CD4-positive, alpha-beta T cell treated with Interleukin-6 for 4 hours (primary cell): ENCODE measurements at regions not wholly inside any gene's neighbourhood (a gene's known extent, or its start where the extent isn't known, plus 50 kb on each side); places are given as distances from the start of the nearest gene placed in this dataset.
"Not testable (repeated sequence)": the region's sequence is repeated elsewhere in the genome, so short reads cannot be mapped to it uniquely, and the experiment has no call there.

ENCODE experiments used
- DNase-seq: peaks from one replicate; pipeline ENCODE4 v3.0.0-alpha.2; 2020; ENCODE audit warnings: mixed read lengths

DNA sequence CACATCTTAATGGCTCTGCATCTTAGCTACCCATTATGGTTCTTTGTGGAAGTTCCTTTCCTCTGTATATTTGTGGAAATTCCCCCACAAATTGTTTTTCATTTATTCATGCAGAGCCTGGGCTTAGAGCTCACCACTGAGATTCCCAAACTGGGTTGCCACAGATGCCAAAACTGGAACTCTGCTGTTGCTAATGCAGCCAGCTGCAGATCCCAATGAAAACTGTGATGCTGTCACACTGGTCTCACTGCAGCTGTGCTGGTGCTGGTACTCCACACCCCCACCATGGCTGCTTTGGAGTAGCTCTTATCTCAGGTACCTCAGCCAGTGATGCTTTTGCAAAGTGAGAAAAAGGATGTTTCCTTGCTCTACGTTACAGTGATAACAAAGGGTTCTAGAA, 87.7 kb downstream of the DCK start:
- no peak for DNase-seq

DNA sequence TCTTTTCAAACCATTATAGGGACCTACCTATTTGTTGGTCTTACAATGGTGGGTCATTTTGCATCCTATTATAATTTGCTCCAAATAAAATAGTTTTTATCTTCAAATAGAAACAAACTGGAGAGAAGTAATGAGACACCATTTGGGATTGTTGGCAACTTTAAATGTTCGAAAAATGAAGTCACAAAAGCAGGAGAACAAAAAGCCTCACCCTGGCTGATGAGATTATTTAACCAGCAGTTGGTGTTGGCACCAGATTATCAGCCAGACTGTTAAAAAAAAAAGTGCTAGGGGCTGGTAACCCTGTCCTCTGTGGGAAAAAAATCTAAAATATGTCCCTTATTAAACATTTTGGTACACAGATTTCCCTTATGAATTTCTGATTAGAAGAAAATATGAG, 100.3 kb downstream of the DCK start:
- no peak for DNase-seq

DNA sequence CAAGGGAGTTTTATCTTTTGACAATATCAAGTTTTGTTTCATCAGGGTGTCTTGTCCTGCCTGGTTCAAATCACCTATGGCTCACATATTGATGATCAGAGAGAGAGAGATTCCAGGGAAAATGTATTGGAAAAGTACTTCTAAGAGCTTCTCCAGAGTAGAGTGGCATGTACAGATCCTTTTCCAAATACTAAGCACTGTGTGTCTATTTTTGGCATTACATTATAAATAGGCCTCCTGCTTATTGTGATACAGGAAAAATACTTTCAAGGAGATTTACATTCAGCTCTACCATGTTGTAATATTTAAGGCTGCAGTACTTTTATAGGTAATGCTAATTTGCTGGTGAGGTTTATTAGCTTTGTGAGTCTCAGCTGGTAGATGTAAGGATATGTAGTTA, 100.8 kb downstream of the DCK start:
- no peak for DNase-seq

DNA sequence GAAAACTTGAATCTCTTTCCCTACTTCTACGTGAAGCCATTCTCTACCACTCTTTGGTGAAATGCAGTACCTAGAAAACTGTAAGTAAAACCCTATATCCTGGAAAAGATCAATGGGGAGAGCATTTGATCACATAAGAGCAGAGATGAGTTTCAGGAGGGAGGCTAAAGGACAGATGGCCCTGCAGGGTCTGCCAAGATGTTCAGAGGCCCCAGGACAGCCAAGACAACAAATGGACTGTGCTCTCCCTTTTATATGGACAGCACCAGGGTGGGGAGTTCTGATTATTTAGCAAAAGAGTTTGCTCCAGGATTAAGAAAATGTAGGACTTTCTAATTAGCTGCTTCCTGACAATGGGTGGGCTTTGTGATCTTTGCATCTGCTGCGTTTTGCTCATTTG, 101.7 kb downstream of the DCK start:
- no peak for DNase-seq

- DNase-seq: no peak
Measured at GRCh38 chr4:71095545-71095944, 102.1 kb downstream of the DCK start.

GRCh38 chr4:71107726-71108125, 114.3 kb downstream of the DCK start:
- DNase-seq: no peak

- no peak for DNase-seq
Measured at GRCh38 chr4:71110499-71110898, 117.0 kb downstream of the DCK start.

DNA sequence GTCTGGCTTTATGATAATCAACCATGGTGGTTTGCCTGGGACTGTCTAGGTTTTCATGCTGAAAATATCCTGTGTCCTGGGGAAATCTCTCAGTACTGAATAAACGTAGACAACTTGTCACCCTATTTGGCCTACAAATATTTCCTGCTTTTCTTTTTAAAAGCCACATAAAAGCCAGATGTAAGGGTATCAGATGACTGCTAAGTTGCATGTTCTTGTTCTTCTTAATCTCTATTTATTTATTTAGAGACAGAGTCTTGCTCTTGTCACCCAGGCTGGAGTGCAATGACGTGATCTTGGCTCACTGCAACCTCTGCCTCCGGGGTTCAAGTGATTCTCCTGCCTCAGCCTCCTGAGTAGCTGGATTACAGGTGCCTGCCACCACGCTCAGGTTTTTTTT, 117.7 kb downstream of the DCK start:
- DNase-seq: not testable (repeated sequence)

DNA sequence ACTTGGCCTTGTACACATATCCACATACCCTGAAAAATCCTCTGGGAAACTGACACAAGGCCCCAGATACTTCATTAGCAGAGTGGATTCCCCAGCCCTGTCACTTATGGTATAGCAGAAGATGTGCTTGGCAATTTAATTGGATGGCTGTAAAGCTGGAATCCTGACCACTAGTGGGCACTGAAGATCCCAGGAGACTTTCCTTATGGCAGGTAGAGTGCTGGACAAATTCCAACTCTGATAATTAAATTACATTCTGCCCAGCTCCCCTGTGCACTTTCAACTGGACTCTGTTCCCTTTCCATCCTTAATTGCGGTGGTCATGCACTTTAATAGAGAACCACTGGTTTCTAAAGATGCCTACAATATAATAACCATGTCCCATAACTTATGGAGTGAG, 119.8 kb downstream of the DCK start:
- no peak for DNase-seq

DNA sequence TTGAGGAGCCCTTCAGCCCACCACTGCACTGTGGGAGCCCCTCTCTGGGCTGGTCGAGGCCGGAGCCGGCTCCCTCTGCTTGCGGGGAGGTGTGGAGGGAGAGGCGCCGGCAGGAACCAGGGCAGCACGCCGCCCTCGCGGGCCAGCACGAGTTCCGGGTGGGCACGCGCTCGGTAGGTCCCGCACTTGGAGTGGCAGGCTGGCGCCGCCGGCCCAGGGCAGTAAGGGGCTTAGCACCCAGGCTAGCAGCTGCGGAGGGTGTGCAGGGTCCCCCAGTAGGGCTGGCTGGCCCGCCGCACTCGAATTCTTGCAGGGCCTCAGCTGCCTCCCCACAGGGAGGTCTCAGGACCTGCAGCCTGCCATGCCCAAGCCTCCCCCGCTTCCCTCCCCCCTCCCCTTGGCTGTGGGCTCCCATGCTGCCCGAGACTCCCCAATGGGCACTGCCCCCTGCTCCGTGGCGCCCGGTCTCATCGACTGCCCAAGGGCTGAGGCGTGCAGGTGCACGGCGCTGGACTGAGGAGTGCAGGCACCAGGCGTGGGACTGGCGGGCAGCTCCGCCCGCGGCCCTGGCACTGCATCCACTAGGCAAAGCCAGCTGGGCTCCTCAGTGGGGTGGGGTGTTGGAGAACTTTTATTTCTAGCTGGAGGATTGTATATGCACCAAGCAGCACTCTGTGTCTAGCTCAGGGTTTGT, 127.5 kb downstream of the DCK start:
- DNase-seq: no peak

DNA sequence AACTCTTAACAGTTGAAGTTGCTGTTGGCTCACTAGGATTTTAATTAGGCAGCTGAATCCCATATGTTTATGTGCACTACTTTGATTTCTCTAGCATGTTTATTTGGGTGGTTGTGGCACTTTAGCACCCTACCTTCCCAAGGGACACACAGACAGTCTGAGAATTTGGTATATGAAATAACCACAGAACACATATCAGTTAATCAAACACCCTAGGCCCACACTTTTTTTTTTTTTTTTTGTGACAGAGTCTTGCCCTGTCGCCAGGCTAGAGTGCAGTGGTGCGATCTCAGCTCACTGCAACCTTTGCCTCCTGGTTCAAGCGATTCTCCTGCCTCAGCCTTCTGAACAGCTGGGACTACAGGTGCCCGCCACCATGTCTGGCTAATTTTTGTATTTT, 130.5 kb downstream of the DCK start:
- no peak for DNase-seq

- DNase-seq: no peak
Measured at GRCh38 chr4:71125137-71125536, 131.7 kb downstream of the DCK start.

DNA sequence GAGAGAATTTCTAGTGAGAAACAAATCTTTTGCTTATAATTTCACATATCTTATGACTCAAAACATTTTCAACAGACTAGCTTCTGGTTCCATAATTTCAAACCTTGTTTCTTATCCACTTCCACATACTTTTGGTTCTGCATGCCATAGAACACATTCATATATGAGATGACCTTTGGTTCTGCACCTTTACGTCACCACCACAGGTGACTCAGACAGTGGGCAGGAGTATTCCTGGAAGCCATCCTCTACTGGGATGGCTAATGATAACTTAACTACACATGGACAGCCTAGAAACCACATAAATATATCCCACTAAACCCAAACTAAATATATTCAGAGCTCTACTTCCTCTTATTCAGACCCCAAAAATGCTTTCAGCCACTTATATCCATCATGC, 133.3 kb downstream of the DCK start:
- no peak for DNase-seq

- no peak for DNase-seq
Measured at GRCh38 chr4:71130827-71131603, 137.6 kb downstream of the DCK start.

DNA sequence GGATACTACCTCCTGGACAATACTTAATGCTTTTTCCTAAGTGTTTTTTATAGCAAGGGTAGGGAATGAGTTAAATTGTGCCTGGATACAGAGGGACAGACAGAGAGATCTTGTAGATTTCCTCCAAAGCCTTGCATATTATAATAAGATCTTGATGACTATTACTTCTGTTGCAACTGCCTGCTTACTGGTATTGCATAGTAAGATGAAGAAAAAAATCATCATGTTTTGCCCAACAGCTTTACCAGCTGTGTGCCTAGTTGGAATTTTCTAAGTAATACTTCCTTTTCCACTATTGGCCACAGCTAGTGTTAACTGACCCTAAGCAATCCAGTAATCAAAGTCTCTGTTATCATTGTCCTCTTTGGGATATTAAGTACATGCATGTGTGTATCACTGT, 139.0 kb downstream of the DCK start:
- DNase-seq: no peak

- DNase-seq: no peak
Measured at GRCh38 chr4:71133491-71133890, 140.0 kb downstream of the DCK start.

GRCh38 chr4:71136071-71136470, 142.6 kb downstream of the DCK start:
- DNase-seq: no peak

DNA sequence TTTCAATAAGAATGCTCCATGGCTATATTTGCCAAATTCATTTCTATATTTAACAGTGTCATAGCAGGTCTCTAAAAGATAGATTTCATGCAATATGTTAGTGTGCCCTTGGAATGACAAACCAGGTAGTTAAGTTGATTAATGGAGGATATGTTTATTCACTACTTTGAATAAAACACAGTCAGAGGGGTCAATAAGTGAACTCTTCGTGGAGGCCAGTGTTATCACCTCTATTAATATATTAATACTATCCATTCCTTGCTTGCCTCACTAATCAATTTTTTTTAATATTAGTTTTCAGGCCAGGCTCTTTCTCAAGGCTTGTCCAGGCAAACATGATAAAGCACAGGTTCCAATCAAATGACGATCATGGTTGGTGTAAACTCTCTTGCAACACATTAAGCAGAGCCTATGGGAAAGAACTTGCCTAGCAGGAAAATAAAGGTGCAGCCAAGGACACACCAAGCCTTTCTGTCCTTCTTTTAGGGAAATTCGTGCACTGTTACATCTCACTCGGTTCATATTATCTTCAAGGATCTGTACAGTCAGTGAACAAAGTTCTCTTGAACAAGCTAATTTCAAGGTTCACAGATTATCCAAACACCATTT, 144.7 kb downstream of the DCK start:
- DNase-seq: no peak

- no peak for DNase-seq
Measured at GRCh38 chr4:71140563-71140962, 147.1 kb downstream of the DCK start.

- no peak for DNase-seq
Measured at GRCh38 chr4:71141125-71141524, 147.7 kb downstream of the DCK start.

GRCh38 chr4:71147261-71147660, 153.8 kb downstream of the DCK start:
- DNase-seq: no peak

DNA sequence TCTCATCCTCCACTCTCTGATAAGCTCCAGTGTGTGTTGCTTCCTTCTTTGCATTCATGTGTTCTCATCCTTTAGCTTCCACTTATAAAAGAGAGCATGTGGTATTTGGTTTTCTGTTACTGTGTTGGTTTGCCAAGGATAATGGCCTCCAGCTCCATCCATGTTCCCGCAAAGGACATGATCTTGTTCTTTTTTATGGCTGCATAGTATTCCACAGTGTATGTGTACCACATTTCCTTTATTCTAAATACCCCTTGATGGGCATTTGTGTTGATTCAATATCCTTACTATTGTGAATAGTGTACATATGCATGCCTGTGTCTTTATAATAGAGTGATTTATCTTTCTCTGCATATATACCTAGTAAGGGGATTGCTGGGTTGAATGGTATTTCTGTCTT, 155.1 kb downstream of the DCK start:
- DNase-seq: no peak

- DNase-seq: no peak
Measured at GRCh38 chr4:71151054-71151453, 157.6 kb downstream of the DCK start.

DNA sequence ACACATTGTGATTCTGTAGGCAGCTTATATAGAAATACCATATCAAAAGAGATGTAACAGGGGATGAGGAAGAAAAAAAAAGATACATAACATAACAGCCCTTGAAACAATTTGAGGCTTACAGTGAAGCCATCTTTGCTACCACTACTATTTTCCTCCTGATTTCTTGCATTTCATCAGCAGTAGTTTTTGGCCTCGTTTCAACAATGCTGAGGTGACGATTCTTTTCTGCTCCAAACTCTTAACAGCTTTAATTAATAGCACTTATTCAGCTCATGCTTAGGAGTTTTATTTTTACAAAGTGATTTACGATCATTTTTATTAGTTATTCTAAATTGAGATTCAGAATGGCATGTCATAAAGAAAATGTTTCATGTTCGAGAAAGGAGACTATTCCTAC, 163.2 kb downstream of the DCK start:
- DNase-seq: no peak
